Keratinocyte (primary cell): ENCODE measurements at regions not wholly inside any gene's neighbourhood (a gene's known extent, or its start where the extent isn't known, plus 50 kb on each side); places are given as distances from the start of the nearest gene placed in this dataset.

Source experiments
- DNase-seq: peaks from one replicate; pipeline ENCODE4 v3.0.0-alpha.2; 2011; ENCODE audit warnings: low read depth, missing footprints, low spot score
- FAIRE-seq: peaks from 2 replicates; lab custom pipeline; 2011; peaks lifted over from hg19 to GRCh38; lab: Jason Lieb, UNC
- H2AFZ ChIP-seq: 2 replicates; pipeline ENCODE4 v1.6.0; 2012; ENCODE audit warnings: low read length, control low read depth, inconsistent platforms; ENCODE audit not compliant: control insufficient read depth
- H3K27ac ChIP-seq: 2 replicates; pipeline ENCODE4 v1.5.1; 2011; ENCODE audit warnings: low read length; ENCODE audit not compliant: control insufficient read depth, insufficient read depth
- H3K27me3 ChIP-seq: 3 replicates; pipeline ENCODE4 v1.6.0; 2011; ENCODE audit warnings: low read length; ENCODE audit not compliant: control insufficient read depth, insufficient read depth; ENCODE audit errors: extremely low read depth
- H3K36me3 ChIP-seq, 2 experiments: 2 replicates in 1 of 2; 3 replicates in 1 of 2; pipeline ENCODE4 v1.5.1; 2011; ENCODE audit warnings: low read length in 2 of 2, mild to moderate bottlenecking in 1 of 2; ENCODE audit not compliant: control insufficient read depth in 2 of 2, insufficient read depth in 2 of 2; ENCODE audit errors: extremely low read depth in 1 of 2
- H3K4me1 ChIP-seq: 3 replicates; pipeline ENCODE4 v1.5.1; 2011; ENCODE audit warnings: low read length; ENCODE audit not compliant: control insufficient read depth, insufficient read depth; ENCODE audit errors: extremely low read depth
- H3K4me2 ChIP-seq: 3 replicates; pipeline ENCODE4 v1.6.0; 2011; ENCODE audit warnings: low read depth, low read length; ENCODE audit not compliant: control insufficient read depth, insufficient read depth; ENCODE audit errors: extremely low read depth
- H3K4me3 ChIP-seq, 3 experiments: fragments of 200-600 bp in 1 of 3; sonication (generic) in 1 of 3; 2 replicates in 2 of 3; 3 replicates in 1 of 3; pipeline ENCODE4 v1.5.1; 2011 to 2016; ENCODE audit warnings: low read length in 3 of 3, mild to moderate bottlenecking in 3 of 3, control low read depth in 2 of 3, inconsistent platforms in 1 of 3, low read depth in 1 of 3, mixed read lengths in 1 of 3, mixed run types in 1 of 3, moderate library complexity in 1 of 3; ENCODE audit not compliant: control insufficient read depth in 2 of 3, insufficient read depth in 2 of 3; ENCODE audit errors: extremely low read depth in 1 of 3
- H3K79me2 ChIP-seq: 2 replicates; pipeline ENCODE4 v1.6.0; 2012; ENCODE audit warnings: low read length; ENCODE audit not compliant: control insufficient read depth, insufficient read depth
- H3K9ac ChIP-seq: 3 replicates; pipeline ENCODE4 v1.6.0; 2011; ENCODE audit warnings: low read length; ENCODE audit not compliant: control insufficient read depth, insufficient read depth; ENCODE audit errors: extremely low read depth
- H3K9me1 ChIP-seq: 3 replicates; pipeline ENCODE4 v1.6.0; 2011; ENCODE audit warnings: low read length; ENCODE audit not compliant: control insufficient read depth, insufficient read depth; ENCODE audit errors: extremely low read depth
- H3K9me3 ChIP-seq: 2 replicates; pipeline ENCODE4 v1.5.1; 2012; ENCODE audit warnings: low read depth, low read length; ENCODE audit not compliant: control insufficient read depth
- H4K20me1 ChIP-seq: 3 replicates; pipeline ENCODE4 v1.6.0; 2011; ENCODE audit warnings: low read length; ENCODE audit not compliant: control insufficient read depth, insufficient read depth; ENCODE audit errors: extremely low read depth
- CTCF ChIP-seq, 3 experiments: IDR thresholded peaks in 1 of 3; conservative IDR thresholded peaks in 1 of 3; optimal IDR thresholded peaks in 1 of 3; 2 replicates in 2 of 3; 3 replicates in 1 of 3; pipeline versions ENCODE3 to v1.5.1; 2011; ENCODE audit warnings: low read length in 3 of 3, mild to moderate bottlenecking in 3 of 3, moderate library complexity in 2 of 3, control low read depth in 1 of 3, inconsistent platforms in 1 of 3; ENCODE audit not compliant: insufficient read depth in 2 of 3; ENCODE audit errors: extremely low read depth in 1 of 3
- EZH2 ChIP-seq: IDR thresholded peaks from one replicate; pipeline ENCODE4 v1.6.1; 2012; ENCODE audit warnings: inconsistent platforms, mild to moderate bottlenecking, low read length, moderate library complexity
- dilution Hi-C: fragments of 300-500 bp; cut with MboI; formaldehyde crosslinking; loops from one replicate; pipeline ENCODE4 v1.7.0; 2020; ENCODE audit warnings: low sequenced_read_pairs; ENCODE audit not compliant: extremely low pct_ligation_motif_present

- DNase-seq: no peak
These were observed 1138.5 kb downstream of the NCAM2 start for GRCh38 chr21:22136740-22137139.

GRCh38 chr21:22138297-22139016, 1140.2 kb downstream of the NCAM2 start:
- TF ChIP-seq CTCF (optimal IDR thresholded peaks at IDR 0.05 in 1 of 3, IDR thresholded peaks at IDR 0.05 in 1 of 3, conservative IDR thresholded peaks at IDR 0.05 in 1 of 3; ENCODE audit: extremely low read depth in 1 of 3, insufficient read depth in 2 of 3, low read length in 3 of 3): no peak
- Histone ChIP-seq H3K4me3 (no peak overlapping the region), H3K4me2 (no peak overlapping the region), H3K4me1 (no peaks in the 10 kb centered on the region), H3K79me2 (no peaks in the 10 kb centered on the region), H3K27me3 (no peaks in the 10 kb centered on the region), H3K27ac (no peak overlapping the region), H3K9ac (no peak overlapping the region), H3K36me3 (no peaks in the 10 kb centered on the region), H4K20me1 (no peaks in the 10 kb centered on the region), H3K9me1 (no peaks in the 10 kb centered on the region), H2AFZ (no peak overlapping the region), H3K9me3 (no peaks in the 10 kb centered on the region)
- dilution Hi-C loops: no loop called here
- DNase-seq (no peak), FAIRE-seq (no peak)

More at GRCh38 chr21:22136740-22137139, 1138.5 kb downstream of the NCAM2 start:
- FAIRE-seq: no peak
- H3K27me3 ChIP-seq: no peaks in the 10 kb centered on the region
- no peak overlapping the region for H3K4me3 ChIP-seq
- dilution Hi-C loops: no loop called here
- no peaks in the 10 kb centered on the region for H3K36me3 ChIP-seq
- no peaks in the 10 kb centered on the region for H4K20me1 ChIP-seq
- no peak overlapping the region for H3K27ac ChIP-seq
- H3K9me1 ChIP-seq: no peaks in the 10 kb centered on the region
- H3K4me2 ChIP-seq: no peak overlapping the region
- no peak for TF ChIP-seq CTCF (optimal IDR thresholded peaks at IDR 0.05 in 1 of 3, IDR thresholded peaks at IDR 0.05 in 1 of 3, conservative IDR thresholded peaks at IDR 0.05 in 1 of 3; ENCODE audit: extremely low read depth in 1 of 3, insufficient read depth in 2 of 3, low read length in 3 of 3)
- no peak for TF ChIP-seq EZH2
- H3K9me3 ChIP-seq: no peaks in the 10 kb centered on the region
- no peak overlapping the region for H3K9ac ChIP-seq
- H3K4me1 ChIP-seq: no peaks in the 10 kb centered on the region
- H2AFZ ChIP-seq: no peak overlapping the region
- no peaks in the 10 kb centered on the region for H3K79me2 ChIP-seq
